Adrenal gland (tissue), 5 donors: ENCODE measurements at regions not wholly inside any gene's neighbourhood (a gene's known extent, or its start where the extent isn't known, plus 50 kb on each side); places are given as distances from the start of the nearest gene placed in this dataset.

ENCODE experiments used
- POLR2A ChIP-seq, 2 donors: fragments of 450-650 bp; IDR thresholded peaks; one replicate each; pipeline ENCODE4 v1.6.1; 2017; ENCODE audit warnings: antibody characterized with exemption in 2 of 2, mild to moderate bottlenecking in 2 of 2, moderate library complexity in 1 of 2
- TF ChIP-seq, protein P1 (sequence below), 6 experiments: fragments of 450-650 bp in 4 of 6; fragments of 200-600 bp in 2 of 6; sonication (generic) in 1 of 6; IDR thresholded peaks; 1 replicate in 5 of 6; 2 replicates in 1 of 6; pipeline versions ENCODE4 v1.5.1 to v1.8.0; 2016 to 2021; ENCODE audit warnings: antibody characterized with exemption in 6 of 6, mild to moderate bottlenecking in 2 of 6, moderate library complexity in 1 of 6
- donor health status: DM: no; HTN: no; CAD: no.

DNA sequence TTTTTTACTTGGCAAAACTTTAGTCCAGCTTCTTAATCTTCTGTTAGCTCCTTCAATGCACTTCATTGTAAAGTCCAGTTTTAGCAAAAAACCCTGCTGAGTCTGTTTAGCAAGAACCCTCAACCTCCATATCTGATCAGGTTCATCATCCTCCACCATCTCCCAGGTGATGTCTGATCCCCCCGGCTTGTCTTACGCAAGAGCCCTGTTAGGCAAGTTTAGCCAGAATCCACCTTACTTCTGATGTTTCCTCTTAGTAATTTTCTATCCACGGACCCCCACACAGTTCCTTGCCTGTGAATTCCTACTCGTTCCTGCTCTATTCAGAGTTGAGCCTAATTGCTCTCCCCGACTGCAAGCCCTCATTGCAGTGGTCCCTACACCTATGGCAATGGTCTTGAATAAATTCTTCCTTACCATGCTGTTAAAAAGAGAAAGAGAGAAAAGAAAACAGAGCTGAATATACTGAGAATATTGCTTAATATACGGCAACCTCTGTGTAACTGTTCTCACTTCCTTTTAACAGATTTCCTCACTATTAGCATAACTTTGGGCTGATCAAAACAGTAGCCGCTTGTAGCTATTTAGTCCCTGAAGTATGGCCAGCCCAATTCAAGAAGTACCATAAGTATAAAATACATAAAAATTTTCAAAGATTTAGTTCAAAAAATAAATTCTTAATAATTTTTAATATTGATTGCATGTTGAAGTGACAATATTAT, 78.7 kb upstream of the MME start:
- TF ChIP-seq, protein P1, sequence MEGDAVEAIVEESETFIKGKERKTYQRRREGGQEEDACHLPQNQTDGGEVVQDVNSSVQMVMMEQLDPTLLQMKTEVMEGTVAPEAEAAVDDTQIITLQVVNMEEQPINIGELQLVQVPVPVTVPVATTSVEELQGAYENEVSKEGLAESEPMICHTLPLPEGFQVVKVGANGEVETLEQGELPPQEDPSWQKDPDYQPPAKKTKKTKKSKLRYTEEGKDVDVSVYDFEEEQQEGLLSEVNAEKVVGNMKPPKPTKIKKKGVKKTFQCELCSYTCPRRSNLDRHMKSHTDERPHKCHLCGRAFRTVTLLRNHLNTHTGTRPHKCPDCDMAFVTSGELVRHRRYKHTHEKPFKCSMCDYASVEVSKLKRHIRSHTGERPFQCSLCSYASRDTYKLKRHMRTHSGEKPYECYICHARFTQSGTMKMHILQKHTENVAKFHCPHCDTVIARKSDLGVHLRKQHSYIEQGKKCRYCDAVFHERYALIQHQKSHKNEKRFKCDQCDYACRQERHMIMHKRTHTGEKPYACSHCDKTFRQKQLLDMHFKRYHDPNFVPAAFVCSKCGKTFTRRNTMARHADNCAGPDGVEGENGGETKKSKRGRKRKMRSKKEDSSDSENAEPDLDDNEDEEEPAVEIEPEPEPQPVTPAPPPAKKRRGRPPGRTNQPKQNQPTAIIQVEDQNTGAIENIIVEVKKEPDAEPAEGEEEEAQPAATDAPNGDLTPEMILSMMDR (IDR thresholded peaks at IDR 0.05) = no peak
- no peak for TF ChIP-seq POLR2A (IDR thresholded peaks at IDR 0.05)
